ENCODE measurements at regions not wholly inside any gene's neighbourhood (a gene's known extent, or its start where the extent isn't known, plus 50 kb on each side); places are given as distances from the start of the nearest gene placed in this dataset.

GRCh38 chr9:126084008-126084407 is 242.6 kb upstream of the MVB12B start:
- H3K27me3 Mint-ChIP-seq, result peaks cover 27% of the 10 kb centered on the region
- no peak overlapping the region for H3K27ac Mint-ChIP-seq
- ChIA-PET POLR2A (no interaction called here), CTCF (no interaction called here)
- H3K36me3 Mint-ChIP-seq, result no peaks in the 10 kb centered on the region
- peaks cover 12% of the 10 kb centered on the region for H3K4me1 Mint-ChIP-seq (ENCODE audit: low read depth)
- H3K9me3 Mint-ChIP-seq, result no peaks in the 10 kb centered on the region
- intact Hi-C loops (cut with micrococcal nuclease), result no loop called here
- H3K4me3 Mint-ChIP-seq, result no peak overlapping the region
- no peak for DNase-seq

DNA sequence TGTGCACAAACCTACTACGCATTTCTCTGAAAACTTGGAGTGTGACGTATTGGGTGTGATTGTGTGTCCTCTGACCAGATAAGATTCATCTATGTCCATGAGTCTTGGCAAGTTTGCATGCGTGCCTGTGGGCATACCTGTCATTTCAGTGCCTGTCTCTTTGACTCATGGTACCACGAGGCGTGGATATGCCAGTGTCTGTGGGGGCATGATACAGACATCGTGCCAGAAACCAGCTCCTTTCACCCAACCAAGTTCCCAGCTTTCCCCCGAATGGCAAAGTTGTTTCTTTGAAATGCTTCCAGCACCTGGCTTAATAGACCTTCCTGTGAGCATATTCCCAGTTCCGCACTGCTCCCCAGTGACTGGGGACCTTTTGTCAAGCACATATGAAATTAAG is 241.9 kb upstream of the MVB12B start:
- Mint-ChIP-seq H3K36me3 (no peaks in the 10 kb centered on the region), H3K4me3 (no peak overlapping the region), H3K4me1 (ENCODE audit: low read depth) (peaks cover 12% of the 10 kb centered on the region), H3K27me3 (peaks cover 27% of the 10 kb centered on the region), H3K9me3 (no peaks in the 10 kb centered on the region), H3K27ac (no peak overlapping the region)
- no peak for DNase-seq
- ChIA-PET CTCF (no interaction called here), POLR2A (no interaction called here)
- intact Hi-C loops (cut with micrococcal nuclease), result no loop called here

- POLR2A ChIA-PET, result no interaction called here
- CTCF ChIA-PET, result no interaction called here
- peaks cover 27% of the 10 kb centered on the region for H3K27me3 Mint-ChIP-seq
These were observed 241.5 kb upstream of the MVB12B start for GRCh38 chr9:126085170-126085569.

DNA sequence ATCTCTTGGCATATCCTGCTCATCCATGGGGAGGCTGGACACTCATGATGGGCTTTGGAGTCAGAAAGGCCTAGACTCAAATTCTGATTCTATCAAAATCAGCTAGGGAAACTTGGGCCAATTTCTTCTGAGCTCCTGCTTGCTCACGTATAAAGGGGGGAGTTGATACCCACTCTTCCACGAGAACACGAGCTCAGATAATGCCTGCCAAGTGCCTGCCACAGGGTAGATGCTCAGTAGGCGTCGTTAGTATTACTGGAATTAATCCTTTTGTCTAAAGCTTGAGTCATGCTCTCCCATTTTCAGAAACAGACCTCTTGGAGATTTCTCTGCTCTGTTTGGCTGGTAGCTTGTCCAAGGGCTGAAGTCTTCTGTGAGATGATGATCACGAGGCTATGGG is 238.3 kb upstream of the MVB12B start:
- POLR2A ChIA-PET, result no interaction called here
- no peak overlapping the region for H3K27ac Mint-ChIP-seq

More at GRCh38 chr9:126085170-126085569, 241.5 kb upstream of the MVB12B start:
- Mint-ChIP-seq H3K9me3 (no peaks in the 10 kb centered on the region), H3K4me1 (ENCODE audit: low read depth) (peaks cover 12% of the 10 kb centered on the region), H3K36me3 (no peaks in the 10 kb centered on the region), H3K4me3 (no peak overlapping the region), H3K27ac (no peak overlapping the region)
- no peak for DNase-seq
- intact Hi-C loops (cut with micrococcal nuclease), result no loop called here

GRCh38 chr9:126089789-126090188 is 236.8 kb upstream of the MVB12B start:
- CTCF ChIA-PET, result no interaction called here

More for the DNA sequence above, 238.3 kb upstream of the MVB12B start:
- Mint-ChIP-seq H3K36me3 (no peaks in the 10 kb centered on the region), H3K4me3 (no peak overlapping the region), H3K9me3 (no peaks in the 10 kb centered on the region), H3K4me1 (ENCODE audit: low read depth) (peaks cover 12% of the 10 kb centered on the region), H3K27me3 (peaks cover 13% of the 10 kb centered on the region)
- CTCF ChIA-PET, result no interaction called here
- intact Hi-C loops (cut with micrococcal nuclease), result no loop called here
- DNase-seq, result no peak

GRCh38 chr9:126093771-126094170 is 232.9 kb upstream of the MVB12B start:
- Mint-ChIP-seq H3K36me3 (no peaks in the 10 kb centered on the region), H3K27ac (no peak overlapping the region), H3K27me3 (peaks cover 2% of the 10 kb centered on the region), H3K9me3 (no peaks in the 10 kb centered on the region), H3K4me3 (no peak overlapping the region), H3K4me1 (ENCODE audit: low read depth) (no peaks in the 10 kb centered on the region)
- DNase-seq, result no peak
- intact Hi-C loops (cut with micrococcal nuclease), result no loop called here
- POLR2A ChIA-PET, result no interaction called here
- CTCF ChIA-PET, result no interaction called here

More at GRCh38 chr9:126089789-126090188, 236.8 kb upstream of the MVB12B start:
- Mint-ChIP-seq H3K9me3 (no peaks in the 10 kb centered on the region), H3K4me3 (no peak overlapping the region), H3K36me3 (no peaks in the 10 kb centered on the region), H3K27ac (no peak overlapping the region), H3K27me3 (peaks cover 2% of the 10 kb centered on the region), H3K4me1 (ENCODE audit: low read depth) (no peaks in the 10 kb centered on the region)
- no peak for DNase-seq
- intact Hi-C loops (cut with micrococcal nuclease), result no loop called here
- POLR2A ChIA-PET, result no interaction called here

GRCh38 chr9:126095546-126096190 is 231.0 kb upstream of the MVB12B start:
- no peak for DNase-seq
- Mint-ChIP-seq H3K4me3 (no peak overlapping the region), H3K9me3 (no peaks in the 10 kb centered on the region), H3K27me3 (peaks cover 2% of the 10 kb centered on the region), H3K4me1 (ENCODE audit: low read depth) (no peaks in the 10 kb centered on the region), H3K36me3 (no peaks in the 10 kb centered on the region), H3K27ac (no peak overlapping the region)
- intact Hi-C loops (cut with micrococcal nuclease), result no loop called here
- ChIA-PET CTCF (no interaction called here), POLR2A (no interaction called here)

- Mint-ChIP-seq H3K9me3 (no peaks in the 10 kb centered on the region), H3K27me3 (peaks cover 1% of the 10 kb centered on the region), H3K36me3 (no peaks in the 10 kb centered on the region), H3K4me1 (ENCODE audit: low read depth) (no peaks in the 10 kb centered on the region), H3K4me3 (no peak overlapping the region), H3K27ac (no peak overlapping the region)
- DNase-seq, result no peak
- ChIA-PET POLR2A (no interaction called here), CTCF (no interaction called here)
- intact Hi-C loops (cut with micrococcal nuclease), result no loop called here
These were observed 230.3 kb upstream of the MVB12B start for GRCh38 chr9:126096340-126096739.

- ChIA-PET CTCF (no interaction called here), POLR2A (no interaction called here)
- peaks cover 3% of the 10 kb centered on the region for H3K27me3 Mint-ChIP-seq
- H3K4me1 Mint-ChIP-seq (ENCODE audit: low read depth), result no peaks in the 10 kb centered on the region
- H3K27ac Mint-ChIP-seq, result no peak overlapping the region
- intact Hi-C loops (cut with micrococcal nuclease), result no loop called here
- no peak overlapping the region for H3K4me3 Mint-ChIP-seq
- no peaks in the 10 kb centered on the region for H3K9me3 Mint-ChIP-seq
- no peak for DNase-seq
- no peaks in the 10 kb centered on the region for H3K36me3 Mint-ChIP-seq
These were observed 228.9 kb upstream of the MVB12B start for GRCh38 chr9:126097679-126098078.

GRCh38 chr9:126106404-126106803 is 220.2 kb upstream of the MVB12B start:
- Mint-ChIP-seq H3K36me3 (no peaks in the 10 kb centered on the region), H3K9me3 (no peaks in the 10 kb centered on the region), H3K27ac (no peak overlapping the region), H3K4me3 (no peak overlapping the region), H3K27me3 (peaks cover 14% of the 10 kb centered on the region), H3K4me1 (ENCODE audit: low read depth) (no peaks in the 10 kb centered on the region)
- ChIA-PET POLR2A (no interaction called here), CTCF (no interaction called here)
- intact Hi-C loops (cut with micrococcal nuclease), result no loop called here
- no peak for DNase-seq

DNA sequence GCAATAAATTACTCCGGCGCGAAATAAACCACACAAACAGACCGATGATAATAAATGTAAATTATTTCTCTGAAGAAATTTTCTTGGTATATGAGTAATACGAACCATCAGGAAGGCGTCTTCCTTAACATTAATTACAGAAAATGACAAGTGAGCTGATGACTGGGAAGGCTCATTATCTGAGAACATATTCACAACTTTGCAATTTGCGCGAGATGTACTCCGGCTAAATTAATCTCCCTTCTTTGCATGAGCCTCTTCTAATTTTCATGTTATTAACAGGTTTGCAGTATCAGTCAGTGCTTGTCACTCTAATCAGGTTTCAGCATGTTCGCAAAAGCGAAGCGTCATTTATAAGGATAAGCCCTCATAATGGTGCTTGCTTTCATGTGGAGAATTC is 218.9 kb upstream of the MVB12B start:
- H3K27me3 Mint-ChIP-seq, result peaks cover 13% of the 10 kb centered on the region
- intact Hi-C loops (cut with micrococcal nuclease), result no loop called here
- ChIA-PET CTCF (no interaction called here), POLR2A (no interaction called here)
- H3K36me3 Mint-ChIP-seq, result no peaks in the 10 kb centered on the region
- H3K27ac Mint-ChIP-seq, result no peak overlapping the region
- H3K4me3 Mint-ChIP-seq, result no peak overlapping the region
- DNase-seq, result no peak
- no peaks in the 10 kb centered on the region for H3K4me1 Mint-ChIP-seq (ENCODE audit: low read depth)
- H3K9me3 Mint-ChIP-seq, result no peaks in the 10 kb centered on the region

DNA sequence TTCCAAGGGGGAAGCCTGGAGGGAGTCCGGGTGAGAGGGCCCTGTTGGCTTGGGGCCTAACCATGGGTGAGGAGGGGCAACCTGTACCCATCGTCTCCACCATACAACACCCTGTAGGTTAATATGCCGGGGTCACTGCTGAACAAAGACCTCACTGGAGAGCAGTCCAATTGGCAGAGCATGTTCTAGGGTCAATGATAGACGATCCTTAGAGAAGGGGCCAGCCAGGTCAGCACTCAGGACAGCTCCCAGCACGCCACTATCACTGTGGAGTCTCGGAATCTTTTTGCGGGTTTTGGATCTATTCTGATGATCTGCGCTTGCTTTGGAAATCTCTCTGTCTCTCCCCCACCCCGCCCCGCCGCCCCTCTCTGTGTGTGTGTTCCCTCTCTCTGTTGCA is 218.4 kb upstream of the MVB12B start:
- Mint-ChIP-seq H3K36me3 (no peaks in the 10 kb centered on the region), H3K4me3 (no peak overlapping the region), H3K9me3 (no peaks in the 10 kb centered on the region), H3K27me3 (peaks cover 13% of the 10 kb centered on the region), H3K4me1 (ENCODE audit: low read depth) (no peaks in the 10 kb centered on the region), H3K27ac (no peak overlapping the region)
- intact Hi-C loops (cut with micrococcal nuclease), result no loop called here
- ChIA-PET POLR2A (no interaction called here), CTCF (no interaction called here)
- DNase-seq, result no peak

DNA sequence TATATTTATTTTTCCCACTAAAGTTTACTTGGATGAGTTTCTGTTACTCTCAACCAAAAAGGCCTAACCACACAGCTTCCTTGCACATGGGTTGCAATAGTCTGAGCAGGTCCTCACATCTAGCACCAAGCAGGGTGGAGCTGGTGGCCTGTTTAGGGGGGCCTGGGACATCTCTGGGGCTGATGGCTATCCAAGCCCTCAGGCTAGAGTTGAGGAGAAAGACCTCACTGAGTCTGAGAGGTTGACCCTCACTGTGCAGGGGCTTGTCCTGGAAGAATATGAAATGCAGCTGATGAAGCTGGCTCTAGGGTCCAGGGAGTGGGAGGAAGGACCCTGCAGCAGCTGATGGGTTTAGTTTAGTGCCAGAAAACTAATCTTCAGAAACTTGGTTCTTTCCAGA is 217.1 kb upstream of the MVB12B start:
- ChIA-PET POLR2A (no interaction called here), CTCF (no interaction called here)
- intact Hi-C loops (cut with micrococcal nuclease), result no loop called here
- no peaks in the 10 kb centered on the region for H3K9me3 Mint-ChIP-seq
- H3K36me3 Mint-ChIP-seq, result no peaks in the 10 kb centered on the region
- no peak overlapping the region for H3K4me3 Mint-ChIP-seq
- H3K4me1 Mint-ChIP-seq (ENCODE audit: low read depth), result no peaks in the 10 kb centered on the region
- no peak overlapping the region for H3K27ac Mint-ChIP-seq
- H3K27me3 Mint-ChIP-seq, result peaks cover 13% of the 10 kb centered on the region
- DNase-seq, result no peak

- DNase-seq, result no peak
- Mint-ChIP-seq H3K9me3 (no peaks in the 10 kb centered on the region), H3K4me1 (ENCODE audit: low read depth) (no peaks in the 10 kb centered on the region), H3K27ac (no peak overlapping the region), H3K36me3 (no peaks in the 10 kb centered on the region), H3K4me3 (no peak overlapping the region), H3K27me3 (peaks cover 11% of the 10 kb centered on the region)
- ChIA-PET POLR2A (no interaction called here), CTCF (no interaction called here)
- intact Hi-C loops (cut with micrococcal nuclease), result no loop called here
These were observed 215.1 kb upstream of the MVB12B start for GRCh38 chr9:126111556-126111955.

Data from activated CD4-positive, alpha-beta memory T cell treated with anti-CD3 and anti-CD28 coated beads for 36 hours (primary cell).